ENCODE measurements at regions not wholly inside any gene's neighbourhood (a gene's known extent, or its start where the extent isn't known, plus 50 kb on each side); places are given as distances from the start of the nearest gene placed in this dataset.

DNA sequence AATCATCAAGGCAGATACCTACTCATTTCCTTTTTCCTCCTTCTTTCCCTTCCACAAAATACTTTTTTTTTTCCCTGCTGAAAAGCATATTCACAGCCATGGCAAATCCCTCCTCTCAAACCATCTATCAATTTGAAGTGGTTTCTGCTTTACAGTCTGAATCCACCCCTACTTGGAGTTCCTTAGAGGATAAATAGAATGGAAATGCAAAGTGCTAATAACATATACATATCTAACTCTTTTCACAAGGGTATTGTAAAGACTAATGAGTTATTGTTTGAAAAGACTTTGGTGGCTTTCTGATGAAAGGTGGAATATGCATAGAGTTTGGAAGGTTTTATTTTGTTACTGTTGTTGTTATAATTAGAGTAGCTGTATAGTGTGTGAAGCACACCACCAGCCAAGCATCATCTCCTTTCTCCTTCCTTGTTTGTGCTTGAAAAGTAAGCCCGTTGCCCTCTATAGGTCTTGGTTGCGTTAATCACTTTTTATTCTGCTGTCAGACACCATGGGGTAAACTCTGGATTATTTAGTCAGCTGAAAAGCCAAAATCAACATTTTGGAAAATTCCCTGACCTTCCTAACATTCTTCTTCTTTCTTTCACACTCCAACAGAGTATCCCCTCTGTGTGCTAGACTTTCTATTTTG is 2126.9 kb upstream of the CELF4 start:
- no peak for DNase-seq

DNA sequence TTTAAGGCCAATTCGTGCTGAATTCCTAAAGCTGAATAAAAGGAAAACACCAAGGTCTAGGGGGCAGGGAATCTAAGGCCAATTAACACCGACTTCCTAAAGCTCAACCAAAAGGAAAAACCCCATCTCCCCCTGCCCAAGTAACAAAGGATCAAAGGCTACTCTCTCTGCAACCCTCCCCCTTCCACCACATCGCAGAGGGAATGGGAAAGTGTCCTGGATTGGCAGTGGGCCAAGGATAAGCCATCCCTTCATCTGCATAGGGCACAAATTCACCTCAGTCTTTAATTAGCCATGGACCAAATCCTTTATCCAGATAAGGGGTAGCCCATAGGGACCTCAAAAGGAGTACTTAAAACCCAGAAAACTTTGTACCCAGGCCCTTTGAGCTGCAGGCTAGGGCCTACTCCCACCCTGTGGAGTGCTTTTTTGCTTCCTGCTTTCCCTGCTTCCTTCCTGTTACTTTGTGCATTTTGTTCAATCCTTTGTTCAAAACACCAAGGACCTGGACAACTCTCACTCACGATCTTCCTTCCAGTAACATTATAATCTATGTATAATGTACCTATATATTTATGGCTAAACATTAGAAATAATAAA is 2119.8 kb upstream of the CELF4 start:
- no peak for DNase-seq

DNA sequence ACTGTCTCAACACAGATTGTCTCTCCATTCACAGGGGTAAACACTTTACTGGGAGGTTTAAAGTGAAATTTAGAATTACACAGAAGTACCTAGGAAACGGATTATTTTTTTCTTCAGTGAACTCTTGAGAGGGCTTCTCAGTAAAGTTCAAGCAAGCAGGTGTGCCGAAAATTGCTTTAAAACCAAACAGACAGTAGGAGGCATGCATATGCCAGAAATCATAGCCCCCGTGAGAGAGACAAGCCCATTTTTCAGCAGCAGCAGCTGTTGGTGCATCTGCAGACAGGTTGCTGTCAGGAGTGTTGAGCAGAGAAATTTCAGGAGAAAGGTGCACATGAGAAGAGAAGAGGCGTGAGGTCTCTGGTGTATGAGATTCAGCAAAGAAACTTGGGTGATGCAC is 2115.5 kb upstream of the CELF4 start:
- no peak for DNase-seq

DNA sequence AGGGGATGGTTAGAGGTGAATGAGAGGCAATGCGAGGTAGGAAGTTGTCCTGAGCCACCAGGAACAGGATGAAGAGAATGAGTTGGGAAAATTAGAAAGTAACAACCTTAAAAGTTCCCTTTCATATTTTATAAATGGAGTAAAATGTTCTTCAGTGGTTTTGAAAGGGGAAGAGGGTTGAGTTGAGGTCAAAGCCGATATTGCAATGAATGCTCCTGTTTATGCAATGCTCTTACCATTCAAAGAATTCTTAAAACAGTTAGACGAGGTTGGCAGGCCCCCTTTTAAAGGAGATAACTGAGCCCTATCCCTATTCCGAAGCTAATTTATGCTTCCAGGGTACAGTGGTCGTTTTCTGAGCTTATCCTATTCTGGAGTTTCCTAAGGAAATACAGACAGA is 2110.3 kb upstream of the CELF4 start:
- DNase-seq = no peak

DNA sequence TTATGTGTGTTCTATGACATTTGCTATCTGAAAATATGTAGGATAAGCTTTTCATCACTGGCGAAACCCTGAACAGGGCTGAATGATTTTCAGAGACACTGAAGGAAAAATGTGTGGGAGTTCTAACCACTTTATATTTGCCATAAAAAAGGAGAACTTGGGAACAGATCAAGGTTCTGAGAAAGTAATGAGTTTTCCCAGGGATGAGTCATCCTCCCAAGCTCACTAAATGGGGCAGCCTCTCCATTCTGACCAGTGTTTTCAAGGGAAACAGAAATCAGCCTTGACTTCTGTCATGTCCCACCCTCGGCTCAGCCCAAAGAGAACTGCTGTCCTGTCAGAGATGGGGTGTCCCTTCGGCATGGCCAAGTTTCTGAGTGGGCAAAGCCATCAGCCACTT is 2109.8 kb upstream of the CELF4 start:
- no peak for DNase-seq

DNA sequence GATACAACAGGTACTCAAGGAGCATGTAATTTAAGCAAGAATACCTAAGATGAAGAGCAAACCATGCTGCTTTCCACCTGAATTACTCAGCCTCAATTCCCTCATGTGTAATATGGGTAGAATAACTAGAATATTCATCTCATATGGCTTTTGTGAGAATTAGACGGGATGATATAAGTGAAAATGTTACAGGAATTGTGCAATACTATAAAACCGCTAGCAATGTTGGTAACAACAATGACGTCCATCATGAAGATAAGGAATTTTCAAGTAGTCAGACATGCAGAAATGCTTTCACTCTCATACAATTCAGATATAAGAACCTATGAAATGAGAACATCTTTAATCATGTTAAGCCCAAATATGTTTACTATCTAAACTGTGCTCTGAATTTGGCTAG is 2106.6 kb upstream of the CELF4 start:
- DNase-seq = no peak

DNA sequence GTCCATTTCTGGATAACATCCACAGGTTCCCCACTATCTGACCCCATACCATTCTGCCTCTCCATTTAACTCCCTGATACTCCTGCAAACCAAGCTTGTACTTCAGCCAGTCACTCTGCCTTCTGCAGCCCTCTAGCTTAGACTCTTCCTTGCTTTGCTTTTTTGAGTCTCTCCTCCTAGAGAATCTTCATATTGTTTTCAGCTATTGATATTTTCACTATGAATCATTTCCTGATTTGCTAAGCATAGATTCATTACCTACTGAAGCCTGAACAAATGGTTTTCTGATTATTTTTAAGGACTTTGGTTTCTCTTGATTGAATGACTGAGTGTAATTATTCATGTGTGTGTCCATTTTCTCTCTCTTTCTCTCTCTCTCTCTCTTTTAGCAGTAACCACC is 2102.3 kb upstream of the CELF4 start:
- no peak for DNase-seq

DNA sequence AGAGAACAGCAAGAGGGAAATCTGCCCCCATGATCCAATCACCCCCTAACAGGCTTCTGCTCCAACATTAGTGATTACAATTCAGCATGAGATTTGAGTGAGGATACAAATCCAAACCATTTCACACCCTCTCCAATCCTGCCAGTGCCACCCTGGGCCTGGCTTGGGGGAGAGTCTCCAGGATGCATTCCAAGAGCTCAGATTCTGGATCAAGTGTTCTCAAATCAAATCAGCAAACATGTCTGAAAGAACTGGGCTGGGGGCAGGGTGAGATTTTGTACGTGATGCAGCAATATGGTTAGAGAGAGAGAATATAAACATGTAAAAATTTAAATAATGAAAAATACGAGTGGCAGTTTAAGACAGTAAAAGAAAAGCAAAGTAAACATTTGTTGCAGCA is 2100.9 kb upstream of the CELF4 start:
- DNase-seq = no peak

DNA sequence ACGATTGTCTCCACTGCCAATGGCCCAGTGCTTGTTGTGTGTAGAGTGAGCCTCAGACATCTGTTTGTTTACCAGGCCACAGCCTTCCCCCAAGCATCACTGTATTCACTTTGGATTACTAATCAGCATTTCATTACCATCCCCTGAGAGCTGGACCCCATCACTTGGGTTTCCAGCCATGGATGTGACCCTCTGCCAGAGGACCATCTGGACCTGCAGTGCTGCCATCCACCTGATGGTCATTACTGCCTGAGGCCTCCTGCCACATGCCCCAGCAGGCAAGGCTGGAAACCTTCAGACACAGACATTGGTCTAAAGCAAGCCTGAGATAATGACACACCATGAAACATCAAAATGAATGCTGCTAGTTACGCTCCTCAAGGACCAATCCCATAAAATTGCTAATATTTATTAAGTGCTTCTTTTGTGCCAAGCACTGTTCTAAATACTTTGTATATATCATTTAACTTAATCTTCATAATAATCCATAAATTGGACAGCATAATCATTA is 2096.3 kb upstream of the CELF4 start:
- DNase-seq = no peak

DNA sequence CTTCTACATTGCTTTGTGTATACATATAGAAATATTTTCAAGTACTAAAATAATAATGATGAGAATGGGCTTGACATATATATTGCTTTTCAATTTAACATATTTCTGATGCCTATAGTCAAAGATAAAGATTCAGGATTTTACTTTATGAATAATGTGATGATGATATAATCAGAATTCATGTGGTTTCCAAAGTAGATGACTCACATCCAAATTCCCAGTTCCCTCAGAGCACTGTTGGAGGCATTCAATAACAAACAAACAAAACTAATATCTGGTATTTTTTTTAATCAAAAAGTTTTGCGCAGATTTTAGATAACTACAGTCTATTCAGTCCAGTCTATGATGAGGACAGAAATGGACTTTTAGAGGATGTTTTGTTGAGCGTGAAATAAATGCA is 2094.5 kb upstream of the CELF4 start:
- DNase-seq = no peak

DNA sequence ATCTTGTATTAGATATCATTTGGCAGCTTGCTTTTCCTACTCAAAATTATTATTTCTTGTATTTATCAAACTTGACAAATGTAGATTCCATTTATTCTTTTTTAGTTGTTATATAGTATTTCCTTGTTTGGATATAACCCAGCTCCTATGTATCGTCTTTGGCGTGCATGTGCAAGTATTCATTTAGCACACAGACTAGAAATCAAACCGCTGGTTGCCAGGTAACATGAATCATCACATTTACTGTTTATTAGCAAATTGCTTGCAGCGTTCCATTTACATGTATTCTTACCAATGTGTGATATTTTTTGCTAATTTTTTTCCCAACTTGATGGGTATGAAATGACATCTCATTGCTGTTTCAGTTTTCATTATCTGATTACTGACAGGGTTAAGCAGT is 2089.7 kb upstream of the CELF4 start:
- DNase-seq = no peak

DNA sequence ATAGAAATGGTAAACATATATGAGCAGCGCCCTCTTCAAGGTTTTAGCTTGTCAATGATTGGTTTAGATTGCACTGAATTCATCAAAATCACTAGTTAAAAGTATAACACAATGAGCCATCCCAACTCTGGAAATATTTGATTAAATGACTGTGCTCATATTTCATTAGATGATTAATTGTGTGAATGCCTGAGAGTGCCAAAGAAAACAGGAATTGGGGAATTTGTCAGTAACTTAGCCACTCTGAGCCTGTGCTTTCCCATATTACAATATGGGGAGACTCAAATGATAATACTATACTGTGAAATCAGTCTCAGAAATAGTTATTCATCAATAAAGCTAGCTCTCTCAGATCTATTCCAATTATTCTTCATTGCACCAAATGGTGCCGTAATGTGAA is 2087.6 kb upstream of the CELF4 start:
- no peak for DNase-seq

DNA sequence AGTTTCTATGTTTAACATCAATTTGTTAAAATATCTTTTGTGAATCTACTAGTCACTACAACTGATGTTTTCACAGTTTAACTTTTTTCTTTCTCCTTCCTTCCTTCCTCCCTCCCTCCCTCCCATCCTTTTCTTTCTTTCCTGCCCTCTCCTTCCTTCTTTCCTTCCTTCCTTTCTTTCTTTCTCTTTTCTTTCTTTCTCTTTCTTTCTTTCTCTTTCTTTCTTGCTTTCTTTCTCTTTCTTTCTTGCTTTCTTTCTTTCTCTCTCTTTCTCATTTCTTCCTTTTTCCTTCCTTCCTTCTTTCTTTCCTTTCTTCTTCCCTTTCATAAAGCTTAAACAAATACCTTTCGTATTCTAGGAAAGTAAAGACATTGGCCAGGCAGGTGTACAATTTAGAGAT is 2083.0 kb upstream of the CELF4 start:
- DNase-seq = no peak

DNA sequence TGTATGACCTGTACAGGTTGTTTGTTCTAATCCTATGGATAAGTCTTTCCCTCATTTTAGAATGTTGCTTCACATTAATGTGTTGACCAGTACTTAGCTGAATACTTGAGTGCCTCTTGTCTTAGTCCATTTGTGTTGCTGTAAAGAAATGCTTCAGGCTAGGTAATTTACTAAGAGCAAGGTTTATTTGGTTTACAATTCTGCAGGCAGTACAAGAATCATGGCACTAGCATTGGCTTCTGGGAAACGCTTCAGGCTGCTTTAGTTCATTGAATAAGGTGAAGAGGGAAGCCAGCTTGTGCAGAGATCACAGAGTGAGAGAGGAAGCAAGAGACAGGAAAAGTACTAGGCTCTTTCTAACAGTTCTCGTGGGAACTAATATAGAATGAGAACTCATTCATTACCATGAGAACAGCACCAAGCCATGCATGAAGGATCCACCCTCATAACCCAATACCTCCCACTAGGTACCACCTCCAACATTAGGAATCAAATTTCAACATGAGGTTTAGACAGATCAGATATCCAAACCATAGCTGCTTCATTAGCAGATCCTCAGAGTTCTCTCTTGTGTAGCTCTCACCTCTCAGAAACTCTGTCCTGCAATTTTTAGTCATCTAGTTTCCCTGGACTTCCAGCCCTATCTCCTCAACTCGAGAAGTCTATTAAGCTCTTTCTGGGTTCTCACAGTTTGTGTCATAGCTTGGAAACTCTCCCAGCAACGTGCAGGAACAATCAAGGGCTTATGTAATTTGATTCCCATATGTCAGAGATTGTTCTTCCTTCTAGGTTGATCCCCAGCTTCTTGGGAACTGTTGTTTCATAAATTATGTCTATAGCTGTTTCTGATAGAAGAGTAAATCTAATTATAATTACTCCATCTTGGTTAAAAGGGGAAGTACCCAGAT is 2082.3 kb upstream of the CELF4 start:
- no peak for DNase-seq

DNA sequence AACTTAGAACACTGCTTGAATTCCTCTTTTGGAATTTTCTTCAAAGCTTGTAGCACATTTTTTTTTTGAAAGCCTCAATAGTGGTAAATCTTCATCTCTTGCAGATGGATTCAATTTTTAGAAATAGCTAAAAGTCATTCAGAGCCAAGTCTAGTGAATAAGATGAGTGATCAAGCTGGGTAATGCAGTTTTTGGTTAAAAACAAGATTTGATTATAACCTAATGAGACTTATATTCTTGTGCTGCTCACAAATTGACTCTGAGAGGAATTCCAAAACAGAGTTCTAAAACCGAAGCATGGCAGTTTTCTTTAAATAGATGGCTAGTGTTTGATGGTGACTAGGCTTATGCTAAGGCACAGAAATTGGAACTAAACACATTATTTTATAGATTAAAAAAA is 2072.6 kb upstream of the CELF4 start:
- no peak for DNase-seq

DNA sequence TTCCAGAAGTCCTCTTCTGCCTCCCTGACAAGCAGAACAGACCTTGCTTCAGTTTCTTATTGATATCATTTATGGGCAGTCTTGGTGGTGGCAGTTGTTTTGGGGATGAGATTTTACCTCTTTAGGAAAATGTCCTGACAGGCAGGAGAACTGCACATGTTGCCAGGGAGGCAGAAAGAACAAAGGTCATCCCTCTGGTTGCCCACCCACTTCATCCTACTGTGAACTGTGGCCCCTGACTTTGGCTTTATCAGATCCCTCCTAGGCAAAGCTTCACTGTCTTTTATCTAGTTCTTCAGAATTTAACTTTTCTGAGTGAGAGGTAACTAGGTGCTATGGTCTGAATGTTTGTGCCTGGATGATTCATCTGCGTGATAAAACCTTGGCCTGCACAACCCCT is 2071.3 kb upstream of the CELF4 start:
- no peak for DNase-seq

DNA sequence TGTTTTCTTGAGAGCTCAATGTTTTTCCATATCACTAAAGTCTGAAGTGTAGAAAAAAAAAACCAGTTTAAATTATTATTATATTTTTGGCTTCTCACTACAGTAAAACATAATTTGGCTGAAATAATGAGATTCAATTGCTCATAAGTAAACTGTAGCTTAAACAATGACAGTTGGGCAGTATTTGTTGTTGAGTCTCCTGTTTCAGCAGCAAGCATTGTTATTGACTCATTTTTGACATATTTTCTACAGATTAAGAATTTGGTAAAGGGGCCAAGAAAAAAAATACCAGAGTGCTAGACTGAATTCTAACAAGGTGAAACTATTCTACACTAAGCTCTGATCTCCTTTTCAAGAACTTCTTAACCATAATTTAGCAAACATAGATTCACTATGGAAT is 2070.4 kb upstream of the CELF4 start:
- DNase-seq = no peak

DNA sequence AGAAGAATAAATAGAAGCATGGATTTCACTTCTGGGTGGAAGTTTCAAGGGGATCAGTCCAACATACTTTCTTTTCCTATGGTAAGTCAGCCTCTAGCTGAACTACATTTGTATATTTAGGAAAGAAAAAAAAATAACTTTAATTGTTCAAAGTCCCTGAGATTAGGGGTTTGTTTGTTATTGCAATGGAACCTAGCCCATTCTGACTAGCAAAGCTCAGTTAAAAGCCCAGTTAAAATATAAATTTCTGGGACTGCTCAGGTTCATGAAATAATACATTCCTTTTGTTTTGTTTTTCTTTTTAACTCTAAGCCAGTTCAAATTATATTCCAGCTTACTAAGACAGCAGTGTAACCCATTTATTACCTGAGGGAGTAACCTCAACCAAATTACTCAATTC is 2069.6 kb upstream of the CELF4 start:
- no peak for DNase-seq

DNA sequence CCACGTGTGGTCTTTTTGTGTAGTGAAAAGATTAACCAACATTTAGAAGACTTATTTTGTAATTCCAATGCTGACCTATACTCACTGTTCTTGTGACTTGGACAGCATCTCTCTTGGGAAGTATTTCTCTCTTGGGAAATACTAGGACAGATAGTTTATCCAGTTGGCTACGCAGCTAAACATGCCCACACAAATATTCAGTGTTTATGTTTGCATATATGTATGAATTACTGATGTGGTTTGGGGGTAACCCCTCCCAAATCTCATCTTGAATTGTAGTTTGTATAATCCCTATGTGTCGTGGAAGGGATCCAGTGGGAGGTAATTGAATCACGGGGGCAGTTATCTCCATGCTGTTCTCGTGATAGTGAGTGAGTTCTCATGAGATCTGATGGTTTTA is 2062.3 kb upstream of the CELF4 start:
- no peak for DNase-seq

DNA sequence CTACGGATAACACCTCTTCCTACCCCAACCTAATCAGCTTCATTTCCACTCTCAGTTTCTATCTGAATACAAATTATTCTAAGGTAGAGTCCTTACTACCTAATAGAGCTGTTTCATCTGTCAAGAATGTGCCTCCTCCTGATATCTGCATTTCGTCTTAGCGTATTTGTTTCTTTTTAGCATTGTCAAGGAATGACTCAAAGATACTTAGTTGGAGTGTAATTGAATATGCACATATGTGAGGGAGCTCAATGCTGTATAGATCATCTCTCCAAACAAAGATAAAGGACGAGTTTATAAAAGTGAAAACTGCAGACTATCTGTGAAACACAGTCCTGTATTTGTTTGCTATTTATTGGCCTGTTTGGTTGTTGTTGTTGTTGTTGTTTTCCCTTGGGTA is 2059.4 kb upstream of the CELF4 start:
- no peak for DNase-seq

DNA sequence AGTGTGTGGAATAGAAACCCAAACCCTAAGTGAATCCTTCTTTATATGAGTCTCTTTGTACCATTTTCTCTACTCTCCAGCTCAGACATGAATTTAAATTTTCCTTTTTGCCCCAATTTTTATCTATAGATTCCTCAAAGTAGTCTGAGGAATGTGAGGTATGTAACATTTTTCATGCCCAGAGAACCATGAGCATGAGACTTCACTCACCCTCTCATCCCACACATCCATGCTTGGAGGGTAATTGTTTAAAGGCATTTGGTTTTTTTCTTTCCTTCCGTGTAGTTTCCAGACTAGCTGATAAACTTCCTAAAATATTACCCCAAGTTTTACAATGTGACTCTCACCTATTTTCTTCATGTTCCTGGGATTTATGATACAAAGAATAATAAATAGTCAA is 2056.8 kb upstream of the CELF4 start:
- no peak for DNase-seq

DNA sequence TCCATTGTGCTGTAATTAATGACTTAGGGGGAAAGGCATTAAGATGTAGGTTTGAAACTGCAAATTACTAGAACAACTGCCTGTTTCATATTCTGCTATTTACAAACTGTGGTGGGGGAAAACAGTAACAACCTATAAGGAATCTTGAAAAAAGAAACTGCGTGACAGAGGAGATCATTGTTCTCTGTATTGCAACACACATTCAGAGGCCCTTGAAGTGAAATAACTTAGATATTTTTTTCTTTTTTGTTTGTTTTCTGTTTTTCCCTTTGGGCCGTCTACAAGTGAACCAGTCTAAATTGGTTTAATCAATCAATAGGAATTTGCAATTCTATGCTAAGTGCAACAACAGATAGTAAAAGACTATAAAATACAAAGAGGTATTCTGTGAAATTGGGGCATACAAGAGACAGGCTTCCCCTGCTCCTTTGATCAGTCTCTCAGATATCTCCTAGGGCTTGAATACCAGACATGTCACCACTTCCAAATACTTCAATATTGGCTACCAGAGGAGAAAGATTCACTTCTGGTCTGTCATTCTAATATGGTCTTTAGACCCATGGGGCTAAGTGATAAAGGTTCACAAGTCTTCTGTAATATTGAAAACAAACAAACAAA is 2055.1 kb upstream of the CELF4 start:
- no peak for DNase-seq

DNA sequence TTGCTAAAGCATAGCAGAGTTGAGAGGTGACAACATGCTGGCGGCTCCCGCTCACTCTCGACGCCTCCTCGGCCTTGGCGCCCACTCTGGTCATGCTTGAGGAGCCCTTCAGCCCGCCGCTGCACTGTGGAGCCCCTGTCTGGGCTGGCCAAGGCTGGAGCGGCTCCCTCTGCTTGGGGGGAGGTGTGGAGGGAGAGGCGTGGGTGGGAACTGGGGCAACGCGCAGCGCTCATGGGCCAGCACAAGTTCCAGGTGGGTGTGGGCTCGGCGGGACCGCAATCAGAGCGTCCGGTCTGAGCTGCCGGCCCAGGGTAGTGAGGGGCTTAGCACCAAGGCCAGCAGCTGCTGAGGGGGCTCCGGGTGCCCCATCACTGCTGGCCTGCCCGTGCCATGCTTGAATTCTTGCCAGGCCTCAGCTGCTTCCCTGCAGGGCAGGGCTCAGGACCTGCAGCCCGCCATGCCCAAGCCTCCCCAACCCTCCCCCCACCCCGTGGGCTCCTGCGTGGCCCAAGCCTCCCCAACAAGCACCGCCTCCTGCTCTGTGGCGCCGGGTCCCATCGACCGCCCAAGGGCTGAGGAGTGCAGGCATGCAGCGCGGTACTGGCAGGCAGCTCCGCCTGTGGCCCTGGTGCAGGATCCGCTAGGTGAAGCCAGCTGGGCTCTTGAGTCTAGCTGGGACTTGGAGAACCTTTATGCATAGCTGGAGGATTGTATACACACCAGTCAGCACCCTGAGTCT is 2052.8 kb upstream of the CELF4 start:
- no peak for DNase-seq

Data from central memory CD4-positive, alpha-beta T cell (primary cell).